ENCODE measurements at regions not wholly inside any gene's neighbourhood (a gene's known extent, or its start where the extent isn't known, plus 50 kb on each side); places are given as distances from the start of the nearest gene placed in this dataset.

DNA sequence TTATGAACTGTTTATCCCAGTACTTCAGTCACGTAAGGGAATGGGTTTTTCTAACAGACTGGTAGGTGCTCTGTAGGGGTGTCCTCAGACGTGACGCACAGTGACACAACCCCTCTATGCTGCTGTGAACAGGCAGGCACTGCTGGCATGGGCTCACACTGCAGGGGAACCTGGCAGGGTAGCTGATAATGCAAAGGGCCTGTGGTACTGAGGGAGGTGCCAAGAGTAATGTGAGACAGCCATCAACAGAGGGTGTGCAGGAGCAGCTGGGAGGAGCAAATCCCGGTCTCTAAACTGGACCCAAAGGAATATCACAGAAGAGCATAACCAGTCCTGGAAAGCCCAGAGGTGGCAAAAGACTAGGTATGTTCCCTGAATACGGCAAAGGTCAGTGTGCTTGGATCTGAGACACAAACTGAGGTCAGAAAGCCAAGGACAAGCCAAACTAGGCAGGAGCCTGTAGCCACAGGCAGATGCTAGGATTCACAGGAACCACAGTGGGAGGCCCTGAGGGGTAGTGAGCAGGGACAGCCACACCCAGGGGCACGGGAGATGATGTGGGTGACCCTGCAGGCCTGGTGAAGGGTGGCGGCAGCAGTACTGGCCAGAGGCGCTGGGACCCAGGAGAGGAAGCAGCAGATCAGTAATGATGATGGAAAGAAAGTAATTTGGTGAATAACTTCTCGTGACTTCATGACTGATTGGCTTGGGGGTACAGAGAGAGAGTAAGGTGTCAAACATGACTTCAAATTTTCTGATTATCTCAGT lies 248.1 kb upstream of the CHRNA7 start:
- no peak for DNase-seq

- no peak for DNase-seq
These were observed 247.4 kb upstream of the CHRNA7 start for GRCh38 chr15:31782951-31783350.

GRCh38 chr15:31786360-31786759 lies 244.0 kb upstream of the CHRNA7 start:
- DNase-seq = no peak

- DNase-seq = no peak
These were observed 242.2 kb upstream of the CHRNA7 start for GRCh38 chr15:31788104-31788503.

DNA sequence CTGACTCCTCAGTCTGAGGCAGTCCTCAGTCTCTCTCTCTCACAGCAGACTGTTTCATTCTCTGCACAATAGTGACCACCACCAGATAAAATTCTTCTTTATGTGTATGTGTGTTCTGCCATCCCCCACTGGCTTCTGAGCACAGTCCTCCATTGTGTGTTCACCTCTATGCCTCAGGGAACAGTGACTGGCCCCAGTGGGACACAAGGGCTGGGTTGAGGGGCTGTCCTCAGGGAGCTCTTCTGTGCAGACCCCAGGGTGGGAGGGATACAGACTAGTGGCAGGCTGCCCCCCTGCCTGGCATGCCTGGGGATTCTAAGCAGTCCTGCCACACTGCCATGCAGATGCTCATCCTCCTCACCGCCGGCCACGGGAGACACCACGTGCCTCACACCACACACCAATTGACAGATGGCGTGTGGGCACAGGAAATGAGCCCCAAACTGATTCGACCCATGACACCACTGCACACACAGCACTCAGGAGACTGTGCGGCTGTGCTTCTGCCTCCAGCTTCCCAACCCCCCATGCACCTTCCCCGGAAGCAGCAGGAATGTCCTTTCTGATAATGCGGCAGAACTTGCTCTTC lies 237.6 kb upstream of the CHRNA7 start:
- DNase-seq = no peak

DNA sequence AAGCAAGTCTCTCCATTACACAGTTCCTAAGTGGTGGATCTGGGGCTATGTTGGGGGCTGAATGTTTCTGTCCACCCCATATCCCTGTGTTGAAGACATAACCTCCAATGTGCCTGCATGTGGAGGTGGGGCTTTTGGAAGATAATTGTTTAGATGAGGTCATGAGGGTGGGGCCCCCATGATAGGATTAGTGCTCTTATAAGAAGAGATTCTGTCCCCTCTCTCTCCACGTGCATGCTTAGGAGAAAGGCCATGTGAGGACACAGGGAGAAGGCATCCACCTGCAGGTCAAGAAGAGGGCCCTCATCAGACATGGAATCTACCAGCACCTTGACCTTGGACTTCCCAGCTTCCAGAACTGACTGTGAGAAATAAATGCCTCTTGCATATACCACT lies 231.0 kb upstream of the CHRNA7 start:
- DNase-seq = no peak

- DNase-seq = no peak
These were observed 230.5 kb upstream of the CHRNA7 start for GRCh38 chr15:31799715-31800321.

DNA sequence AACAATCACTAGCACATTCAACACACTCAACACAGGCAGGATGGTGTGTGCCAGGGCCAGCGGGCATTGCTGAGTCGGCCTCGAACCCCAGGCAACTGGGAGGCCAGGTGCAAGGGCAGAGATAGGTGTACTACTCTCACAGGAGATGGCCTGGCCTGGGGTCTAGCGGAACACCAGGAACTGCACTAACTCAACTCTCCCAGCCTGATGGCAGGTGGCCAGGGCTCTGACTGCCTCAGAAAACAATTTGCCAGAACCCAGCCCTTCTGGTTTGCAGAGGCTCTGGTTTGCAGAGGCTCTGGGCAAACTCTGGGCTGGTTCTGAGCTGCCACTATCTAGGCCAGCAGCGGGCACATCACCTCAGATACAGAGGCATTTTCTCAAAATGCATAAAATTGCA lies 229.2 kb upstream of the CHRNA7 start:
- DNase-seq = no peak

GRCh38 chr15:31802761-31803160 lies 227.6 kb upstream of the CHRNA7 start:
- DNase-seq = no peak

DNA sequence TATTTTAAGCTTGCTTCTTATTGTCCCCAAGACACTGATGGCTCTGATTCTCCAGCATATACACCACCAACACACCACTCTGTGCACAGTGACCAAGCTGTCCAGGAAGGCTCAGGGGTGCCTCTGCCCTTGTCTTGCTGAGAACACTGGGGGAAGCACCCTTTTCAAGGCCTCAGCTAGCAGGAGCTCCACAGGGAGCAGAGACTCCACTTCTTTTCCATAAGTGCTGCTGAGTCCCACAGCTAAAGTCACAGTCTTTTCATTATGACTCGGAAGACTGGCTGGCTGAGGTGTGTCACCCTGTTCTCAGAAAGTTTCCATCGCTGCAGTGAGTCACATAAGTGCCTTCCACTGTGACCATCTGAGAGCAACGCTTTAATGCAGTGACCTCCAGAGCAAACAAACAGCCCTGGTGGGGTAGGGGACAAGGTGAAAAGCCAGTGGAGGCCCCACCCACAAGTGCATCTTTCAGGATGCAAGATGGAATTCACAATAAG lies 226.9 kb upstream of the CHRNA7 start:
- peak; percentile 24 for DNase-seq

GRCh38 chr15:31805090-31805662 lies 225.1 kb upstream of the CHRNA7 start:
- no peak for DNase-seq

DNA sequence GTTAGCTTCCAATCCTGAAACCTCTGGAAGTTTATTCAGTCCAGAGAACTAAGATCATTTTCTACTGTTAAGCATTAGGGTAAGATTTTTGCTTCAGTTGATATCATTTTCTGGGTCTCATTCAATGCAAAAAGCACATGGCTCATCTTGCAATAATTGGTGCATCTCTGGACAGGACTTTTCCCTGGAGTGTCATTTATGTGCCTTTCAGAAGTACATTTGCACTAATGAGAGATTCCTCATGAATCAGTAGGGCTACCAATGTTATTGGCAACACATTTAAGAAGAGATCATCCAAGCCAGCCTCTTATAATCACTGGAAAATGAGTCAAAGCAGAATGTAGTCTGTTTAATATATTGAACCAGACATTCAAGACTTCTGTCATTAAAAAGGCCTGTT lies 224.2 kb upstream of the CHRNA7 start:
- DNase-seq = no peak

DNA sequence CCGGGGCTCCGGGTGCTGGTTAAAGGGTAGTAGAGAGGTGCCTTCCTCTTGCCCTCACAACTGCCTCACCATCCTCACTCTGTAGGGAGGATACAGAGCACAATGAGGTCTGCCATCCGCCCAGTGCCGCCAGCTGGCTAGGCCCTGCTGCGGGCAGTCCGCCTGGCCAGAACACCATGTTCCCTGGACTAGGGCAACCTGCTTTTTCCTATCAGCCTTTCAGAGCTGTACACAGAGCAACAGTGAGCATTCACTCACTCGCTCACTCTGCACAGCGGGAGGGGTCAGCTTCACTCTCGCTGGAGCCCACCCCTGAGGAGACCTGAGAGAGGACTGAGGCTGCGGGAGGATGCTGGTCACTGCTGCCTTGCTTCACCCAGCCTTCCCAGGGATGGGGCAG lies 218.7 kb upstream of the CHRNA7 start:
- DNase-seq = no peak

DNA sequence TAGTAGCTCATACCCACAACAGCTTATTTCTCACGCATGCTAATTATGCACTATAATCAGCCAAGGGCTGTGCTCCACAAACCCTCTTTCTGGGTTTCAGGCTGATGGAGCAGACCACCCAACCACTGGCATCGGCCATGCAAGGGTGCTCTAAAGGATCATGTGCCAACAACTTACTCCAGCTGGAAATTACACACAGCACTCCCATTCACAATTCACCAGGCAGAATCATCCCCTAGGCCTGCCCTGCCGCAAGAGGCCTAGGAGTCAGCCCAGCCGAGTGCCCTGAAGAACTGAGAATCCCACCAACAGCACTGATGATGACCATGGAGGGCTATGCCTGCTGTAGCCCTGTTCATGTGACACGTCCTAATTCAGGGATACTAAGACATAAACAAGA lies 216.2 kb upstream of the CHRNA7 start:
- DNase-seq = no peak

DNA sequence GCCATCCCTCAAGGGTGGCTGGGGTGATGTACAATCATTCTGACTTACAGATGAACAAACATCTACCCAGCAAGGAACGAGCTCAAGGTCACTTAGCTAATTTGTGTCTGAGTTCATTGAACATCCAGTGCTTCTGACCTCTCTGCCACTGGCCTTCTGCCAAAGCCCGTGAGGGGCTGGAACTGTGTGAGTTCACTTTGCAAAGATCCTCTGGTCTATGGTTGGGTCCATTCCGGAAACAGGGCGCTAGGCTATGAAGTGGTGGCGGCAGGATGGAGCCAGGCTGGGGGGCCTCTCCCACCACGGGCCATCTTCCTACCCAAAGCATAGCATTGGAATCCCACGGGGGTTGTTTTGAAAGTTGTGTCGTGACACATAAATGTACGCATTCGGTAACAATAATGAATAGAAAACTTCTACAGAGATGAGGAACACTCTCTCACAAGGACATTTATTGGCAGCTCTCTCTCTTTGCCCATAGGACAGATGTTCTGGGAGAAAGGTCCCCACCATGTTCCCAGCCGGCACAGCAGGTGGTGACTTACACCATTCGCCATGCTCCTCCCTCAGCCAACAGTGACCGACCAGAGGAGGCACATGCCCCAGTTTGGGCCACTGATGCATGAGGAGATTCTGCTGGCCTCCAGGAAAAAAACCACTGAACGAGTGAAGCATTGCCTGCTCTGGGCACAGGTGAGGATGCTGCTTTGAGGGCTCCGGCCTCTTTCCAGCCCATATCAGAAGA lies 214.7 kb upstream of the CHRNA7 start:
- DNase-seq = no peak

DNA sequence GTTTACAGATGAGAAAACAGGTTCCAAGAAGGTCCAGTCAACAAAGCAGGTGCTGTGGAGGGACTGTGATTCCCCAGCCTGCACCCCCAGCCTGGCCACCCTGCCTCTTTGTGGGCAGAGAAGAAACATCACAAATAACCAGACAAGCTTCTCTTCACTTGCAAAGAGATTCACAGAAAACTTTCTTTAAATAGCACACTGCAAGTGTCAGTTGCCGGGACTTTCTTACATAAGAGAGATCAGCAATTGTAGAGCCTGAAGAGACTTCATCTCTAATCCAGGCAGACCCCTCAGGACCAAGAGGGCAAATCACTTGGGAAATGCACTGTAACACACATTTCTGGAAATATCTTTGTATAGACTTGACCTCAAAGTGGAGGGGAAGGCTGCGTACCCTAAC lies 207.9 kb upstream of the CHRNA7 start:
- DNase-seq = no peak

GRCh38 chr15:31824024-31824423 lies 206.3 kb upstream of the CHRNA7 start:
- DNase-seq = no peak

- no peak for DNase-seq
These were observed 201.7 kb upstream of the CHRNA7 start for GRCh38 chr15:31828594-31828993.

DNA sequence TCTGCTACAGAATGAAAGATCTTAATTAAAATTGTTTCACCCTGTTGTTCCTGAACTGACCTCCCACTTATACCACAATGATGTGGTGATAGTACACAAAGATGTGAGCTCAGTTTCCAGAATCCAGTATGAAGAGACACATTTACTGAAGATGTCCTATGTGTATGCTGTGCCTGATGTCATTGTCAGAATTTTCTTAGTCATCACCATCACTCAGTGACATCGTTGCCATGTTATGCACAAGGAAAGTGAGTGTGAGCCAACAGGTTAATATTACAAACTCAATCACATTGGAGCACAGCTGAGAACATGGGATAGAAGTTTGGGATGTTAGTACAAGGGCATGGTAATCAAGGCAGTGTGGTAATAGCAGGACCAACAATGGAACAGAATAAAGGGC lies 199.7 kb upstream of the CHRNA7 start:
- DNase-seq = no peak

GRCh38 chr15:31831596-31831995 lies 198.7 kb upstream of the CHRNA7 start:
- no peak for DNase-seq

DNA sequence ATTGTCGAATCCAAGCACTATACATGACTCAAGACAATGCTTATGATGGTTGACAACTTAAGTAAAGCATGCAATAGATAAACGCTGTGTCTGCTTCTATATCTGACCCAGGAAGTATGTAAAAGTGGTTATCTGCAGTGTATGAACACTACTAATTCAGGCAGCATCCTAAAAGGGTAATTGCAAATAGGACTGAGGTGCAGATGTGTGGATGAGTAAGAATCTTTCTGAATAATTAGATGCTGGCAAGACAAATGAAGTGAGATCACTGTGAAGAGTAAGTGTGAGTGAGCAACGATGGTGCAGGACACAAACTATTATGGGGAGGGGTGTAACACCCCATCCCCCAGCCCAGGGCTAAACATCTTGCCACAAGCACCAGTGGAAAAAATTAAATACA lies 195.7 kb upstream of the CHRNA7 start:
- no peak for DNase-seq

- DNase-seq = no peak
These were observed 190.9 kb upstream of the CHRNA7 start for GRCh38 chr15:31839388-31839787.

DNA sequence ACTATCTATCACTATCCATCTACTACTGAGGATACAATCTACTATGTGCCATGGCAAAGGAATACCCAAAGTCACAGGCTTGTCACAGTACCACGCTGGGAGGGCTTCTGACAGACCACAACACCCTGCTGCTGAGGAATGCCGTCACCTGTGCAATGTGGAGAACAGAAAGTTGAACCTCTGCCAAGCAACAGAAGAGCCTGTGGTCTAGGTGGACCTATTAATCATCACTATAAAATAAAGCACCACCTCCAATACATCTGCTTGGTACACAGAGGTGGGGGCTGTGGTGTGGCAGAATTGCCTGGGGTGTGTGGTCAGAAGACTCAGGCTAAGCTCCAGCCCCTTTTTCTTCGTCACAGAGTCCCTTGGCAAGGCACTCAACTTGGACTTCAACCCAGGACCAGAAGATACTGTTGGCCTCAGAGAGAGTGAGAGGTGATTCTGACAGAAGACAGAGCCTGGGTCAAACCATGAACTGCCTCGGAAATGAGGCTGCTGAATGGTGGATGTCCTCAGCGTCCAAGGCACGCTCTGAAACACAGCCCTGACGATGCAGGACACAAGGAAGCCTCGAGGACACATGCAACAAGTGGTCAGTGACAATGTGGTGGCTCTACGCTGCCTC lies 189.4 kb upstream of the CHRNA7 start:
- no peak for DNase-seq

Data from activated CD4-positive, alpha-beta T cell treated with anti-CD3 and anti-CD28 coated beads, Interleukin-2, Interleukin-6, amounts not matched to agents 100 ng/mL and 50 ng/mL, durations not matched to agents 16 hours and 8 hours (primary cell).